T-helper 2 cell treated with Interferon-gamma antibody and Interleukin-4, amounts not matched to agents 5 μg/mL and 100 μg/mL, for 36 hours (primary cell): ENCODE measurements at regions not wholly inside any gene's neighbourhood (a gene's known extent, or its start where the extent isn't known, plus 50 kb on each side); places are given as distances from the start of the nearest gene placed in this dataset.

ENCODE experiments used
- DNase-seq: peaks from one replicate; pipeline ENCODE4 v3.0.0; 2021; ENCODE audit warnings: low spot score
- H3K27ac Mint-ChIP-seq: one replicate; pipeline ENCODE4 v1.8.0; 2021; ENCODE audit warnings: mild to moderate bottlenecking, mixed read lengths
- H3K27me3 Mint-ChIP-seq: one replicate; pipeline ENCODE4 v1.8.0; 2021; ENCODE audit warnings: low read depth, mixed read lengths
- H3K36me3 Mint-ChIP-seq: one replicate; pipeline ENCODE4 v1.8.0; 2021; ENCODE audit warnings: low read depth, mixed read lengths
- H3K4me1 Mint-ChIP-seq: one replicate; pipeline ENCODE4 v1.8.0; 2021; ENCODE audit warnings: low read depth, mixed read lengths
- H3K4me3 Mint-ChIP-seq: one replicate; pipeline ENCODE4 v1.8.0; 2022; ENCODE audit warnings: mild to moderate bottlenecking, moderate library complexity, mixed read lengths
- H3K9me3 Mint-ChIP-seq: one replicate; pipeline ENCODE4 v1.8.0; 2021; ENCODE audit warnings: mixed read lengths

DNA sequence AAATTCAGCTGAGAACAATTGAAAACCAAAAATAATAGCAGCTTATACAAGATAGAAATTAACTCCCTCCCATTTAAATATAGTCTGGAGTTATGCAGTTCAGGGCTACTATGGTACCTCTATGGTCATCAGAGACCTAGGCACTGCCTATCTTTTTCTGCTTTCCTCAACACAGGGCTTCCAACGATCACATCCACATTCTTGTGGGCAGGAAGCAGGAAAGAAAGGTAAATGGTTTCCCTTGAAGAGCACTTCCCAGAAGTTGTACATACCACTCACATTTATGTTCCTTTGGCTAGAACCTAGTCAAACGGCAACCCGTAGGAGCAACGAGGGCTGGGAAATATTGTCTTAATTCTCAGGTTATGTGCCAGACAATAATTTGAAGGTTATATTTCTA, 197.7 kb upstream of the PRICKLE2 start:
- no peak overlapping the region for H3K27ac Mint-ChIP-seq
- peaks cover 13% of the 10 kb centered on the region for H3K27me3 Mint-ChIP-seq
- H3K36me3 Mint-ChIP-seq: no peaks in the 10 kb centered on the region

DNA sequence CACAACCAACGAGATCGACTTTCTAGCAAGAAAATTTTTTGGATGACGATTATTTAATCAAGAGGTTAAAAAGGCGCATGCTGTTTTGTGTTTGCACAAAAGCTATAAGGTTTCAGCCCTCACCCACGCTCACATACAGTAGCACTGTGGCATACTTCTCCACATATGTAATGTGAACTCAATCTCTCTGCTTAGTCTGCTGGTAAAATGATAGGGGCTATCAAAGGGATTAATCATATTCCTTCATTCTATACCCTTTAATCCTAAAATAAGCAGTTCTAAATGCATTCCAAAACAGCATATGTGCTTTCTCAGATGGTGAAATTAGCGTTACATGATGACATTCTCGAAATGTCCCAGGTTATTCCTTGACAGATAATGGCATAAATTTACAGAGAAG, 196.9 kb upstream of the PRICKLE2 start:
- no peak overlapping the region for H3K27ac Mint-ChIP-seq
- H3K36me3 Mint-ChIP-seq: no peaks in the 10 kb centered on the region
- H3K4me3 Mint-ChIP-seq: no peak overlapping the region
- peaks cover 11% of the 10 kb centered on the region for H3K27me3 Mint-ChIP-seq
- no peaks in the 10 kb centered on the region for H3K9me3 Mint-ChIP-seq
- DNase-seq: no peak
- no peaks in the 10 kb centered on the region for H3K4me1 Mint-ChIP-seq

More for the DNA sequence above, 197.7 kb upstream of the PRICKLE2 start:
- DNase-seq: no peak
- Mint-ChIP-seq H3K4me1 (no peaks in the 10 kb centered on the region), H3K9me3 (no peaks in the 10 kb centered on the region), H3K4me3 (no peak overlapping the region)

- no peak for DNase-seq
- Mint-ChIP-seq H3K4me3 (no peak overlapping the region), H3K4me1 (no peaks in the 10 kb centered on the region), H3K27ac (no peak overlapping the region), H3K9me3 (no peaks in the 10 kb centered on the region), H3K27me3 (peaks cover 5% of the 10 kb centered on the region), H3K36me3 (no peaks in the 10 kb centered on the region)
Observed at GRCh38 chr3:64417816-64418215, 192.6 kb upstream of the PRICKLE2 start.

GRCh38 chr3:64414043-64414442, 188.8 kb upstream of the PRICKLE2 start:
- Mint-ChIP-seq H3K36me3 (no peaks in the 10 kb centered on the region), H3K4me3 (no peak overlapping the region), H3K27ac (no peak overlapping the region), H3K27me3 (peaks cover 3% of the 10 kb centered on the region), H3K9me3 (no peaks in the 10 kb centered on the region), H3K4me1 (no peaks in the 10 kb centered on the region)
- no peak for DNase-seq

- Mint-ChIP-seq H3K27me3 (peaks cover 3% of the 10 kb centered on the region), H3K36me3 (no peaks in the 10 kb centered on the region), H3K4me1 (no peaks in the 10 kb centered on the region), H3K27ac (no peak overlapping the region), H3K4me3 (no peak overlapping the region), H3K9me3 (no peaks in the 10 kb centered on the region)
- no peak for DNase-seq
Observed at GRCh38 chr3:64411101-64411500, 185.8 kb upstream of the PRICKLE2 start.

- no peak overlapping the region for H3K4me3 Mint-ChIP-seq
- H3K27ac Mint-ChIP-seq: no peak overlapping the region
- no peaks in the 10 kb centered on the region for H3K4me1 Mint-ChIP-seq
- H3K36me3 Mint-ChIP-seq: no peaks in the 10 kb centered on the region
- no peaks in the 10 kb centered on the region for H3K9me3 Mint-ChIP-seq
- no peak for DNase-seq
- peaks cover 2% of the 10 kb centered on the region for H3K27me3 Mint-ChIP-seq
Observed at GRCh38 chr3:64410226-64410625, 185.0 kb upstream of the PRICKLE2 start.

DNA sequence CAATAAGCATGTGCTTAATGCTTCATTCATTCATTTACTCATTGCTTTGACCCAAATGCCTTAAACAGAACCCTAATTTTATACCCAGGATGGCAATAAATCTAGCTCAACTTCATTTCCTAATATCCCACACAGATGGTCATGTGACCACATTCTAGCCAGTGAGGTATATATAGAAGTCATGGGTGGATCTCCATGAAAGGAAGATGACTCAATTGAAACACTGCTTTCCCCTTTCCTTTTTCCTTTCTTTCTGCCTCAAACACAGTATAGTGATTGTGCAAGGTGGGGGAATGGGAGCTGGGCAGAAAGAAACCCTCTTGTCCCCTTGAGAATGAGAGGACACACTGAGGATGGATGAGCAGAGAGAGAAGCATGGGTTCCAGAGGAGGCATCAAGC, 183.5 kb upstream of the PRICKLE2 start:
- Mint-ChIP-seq H3K27ac (no peak overlapping the region), H3K27me3 (peaks cover 2% of the 10 kb centered on the region), H3K4me3 (no peak overlapping the region), H3K9me3 (no peaks in the 10 kb centered on the region), H3K36me3 (no peaks in the 10 kb centered on the region), H3K4me1 (no peaks in the 10 kb centered on the region)
- DNase-seq: no peak

- H3K27ac Mint-ChIP-seq: no peak overlapping the region
- H3K27me3 Mint-ChIP-seq: peaks cover 2% of the 10 kb centered on the region
- no peak for DNase-seq
- no peak overlapping the region for H3K4me3 Mint-ChIP-seq
- H3K36me3 Mint-ChIP-seq: no peaks in the 10 kb centered on the region
- no peaks in the 10 kb centered on the region for H3K9me3 Mint-ChIP-seq
- H3K4me1 Mint-ChIP-seq: no peaks in the 10 kb centered on the region
Observed at GRCh38 chr3:64406271-64406670, 181.0 kb upstream of the PRICKLE2 start.

DNA sequence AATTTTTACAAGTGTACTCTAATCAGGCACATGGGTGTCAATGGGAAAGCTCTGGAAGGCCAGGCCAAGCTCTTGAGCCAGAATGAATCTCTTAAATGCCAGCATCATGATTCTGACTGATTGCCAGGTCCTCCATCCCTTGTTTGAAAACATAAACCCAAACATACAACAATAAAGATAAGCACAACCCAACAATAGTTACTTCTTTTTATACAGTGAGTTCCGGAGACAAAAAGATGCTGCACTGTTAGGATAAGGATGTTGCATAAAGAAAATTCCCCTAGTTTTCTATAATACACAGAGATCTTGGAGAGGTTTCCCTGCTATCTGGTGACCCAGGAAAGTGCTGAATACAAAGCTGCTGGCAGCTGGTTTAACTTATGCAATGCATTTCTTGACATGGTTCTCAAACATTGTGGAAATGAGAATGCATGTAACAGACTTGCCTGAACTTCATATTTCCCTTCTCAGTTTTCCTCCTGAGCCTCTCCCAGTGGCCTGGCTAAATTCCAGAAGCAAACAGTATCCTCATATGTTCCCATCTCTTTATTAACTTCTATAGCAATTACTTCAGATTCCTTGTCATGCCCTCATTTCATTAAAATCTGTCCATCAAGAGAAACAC, 180.1 kb upstream of the PRICKLE2 start:
- no peaks in the 10 kb centered on the region for H3K36me3 Mint-ChIP-seq
- H3K4me1 Mint-ChIP-seq: peaks cover 3% of the 10 kb centered on the region
- H3K9me3 Mint-ChIP-seq: no peaks in the 10 kb centered on the region
- H3K27ac Mint-ChIP-seq: no peak overlapping the region
- H3K4me3 Mint-ChIP-seq: no peak overlapping the region
- DNase-seq: no peak
- H3K27me3 Mint-ChIP-seq: peaks cover 2% of the 10 kb centered on the region

DNA sequence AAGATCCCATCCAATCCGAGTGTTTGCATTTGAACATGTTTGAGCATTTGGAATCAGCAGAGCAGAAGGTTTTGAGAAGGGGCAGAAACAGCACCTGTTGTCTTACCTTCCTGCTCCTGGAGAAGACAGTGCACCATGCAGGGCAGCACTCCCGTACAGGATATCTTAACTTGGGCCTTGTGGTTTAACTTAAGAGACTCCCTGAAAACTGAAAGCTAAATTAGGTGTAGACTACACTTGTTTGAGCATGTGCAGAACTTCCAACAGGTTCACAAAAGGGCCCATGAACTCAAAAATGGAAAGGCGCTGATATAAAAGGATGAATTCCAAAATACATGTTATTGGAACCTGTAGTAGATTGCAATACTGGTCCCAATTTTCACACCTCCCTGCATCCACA, 175.4 kb upstream of the PRICKLE2 start:
- Mint-ChIP-seq H3K36me3 (no peaks in the 10 kb centered on the region), H3K9me3 (no peaks in the 10 kb centered on the region), H3K4me3 (no peak overlapping the region), H3K4me1 (peaks cover 3% of the 10 kb centered on the region), H3K27ac (no peak overlapping the region), H3K27me3 (peaks cover 2% of the 10 kb centered on the region)
- no peak for DNase-seq

GRCh38 chr3:64399205-64399800, 174.0 kb upstream of the PRICKLE2 start:
- no peak for DNase-seq
- Mint-ChIP-seq H3K4me1 (peaks cover 3% of the 10 kb centered on the region), H3K27ac (no peak overlapping the region), H3K36me3 (no peaks in the 10 kb centered on the region), H3K9me3 (no peaks in the 10 kb centered on the region), H3K4me3 (no peak overlapping the region), H3K27me3 (peaks cover 2% of the 10 kb centered on the region)

DNA sequence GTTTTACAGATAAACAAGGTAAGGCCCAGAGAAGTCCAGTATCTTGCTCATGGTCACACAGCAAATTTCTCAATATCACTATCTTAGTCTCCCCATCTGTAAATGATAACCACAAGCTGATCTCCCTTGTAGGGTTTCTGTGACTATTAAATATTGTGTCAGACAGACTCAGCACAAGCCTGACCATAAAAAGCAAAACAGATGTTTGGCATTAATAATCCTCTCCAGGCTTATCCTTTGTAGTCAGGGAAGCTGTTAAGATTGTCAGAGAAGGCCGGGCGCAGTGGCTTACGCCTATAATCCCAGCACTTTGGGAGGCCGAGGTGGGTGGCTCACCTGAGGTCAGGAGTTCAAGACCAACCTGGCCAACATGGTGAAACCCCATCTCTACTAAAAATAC, 173.2 kb upstream of the PRICKLE2 start:
- Mint-ChIP-seq H3K27ac (no peak overlapping the region), H3K4me3 (no peak overlapping the region), H3K9me3 (no peaks in the 10 kb centered on the region), H3K27me3 (peaks cover 2% of the 10 kb centered on the region), H3K36me3 (no peaks in the 10 kb centered on the region), H3K4me1 (peaks cover 3% of the 10 kb centered on the region)
- no peak for DNase-seq

- no peak overlapping the region for H3K27ac Mint-ChIP-seq
- no peak overlapping the region for H3K4me3 Mint-ChIP-seq
- H3K4me1 Mint-ChIP-seq: peaks cover 3% of the 10 kb centered on the region
- no peaks in the 10 kb centered on the region for H3K9me3 Mint-ChIP-seq
- no peaks in the 10 kb centered on the region for H3K36me3 Mint-ChIP-seq
- no peak for DNase-seq
- peaks cover 2% of the 10 kb centered on the region for H3K27me3 Mint-ChIP-seq
Observed at GRCh38 chr3:64398006-64398405, 172.7 kb upstream of the PRICKLE2 start.

DNA sequence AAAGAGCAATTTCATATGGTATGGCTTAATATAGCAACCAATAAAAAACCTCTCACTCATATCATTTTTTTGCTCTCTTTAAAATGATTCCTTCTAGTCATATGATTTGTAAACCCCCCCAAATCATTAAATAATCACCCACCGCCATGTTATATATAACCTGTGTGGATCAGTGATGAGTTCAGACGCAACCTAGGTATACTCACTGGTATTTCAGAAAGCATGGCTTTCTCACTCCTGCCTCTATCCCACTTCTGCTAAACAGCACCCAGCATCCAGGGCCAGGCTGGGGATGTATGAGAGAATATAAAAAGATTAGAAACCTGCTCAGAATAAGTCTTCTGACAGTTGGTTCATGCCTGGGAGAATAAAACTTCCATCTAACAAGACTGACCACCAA, 172.3 kb upstream of the PRICKLE2 start:
- H3K36me3 Mint-ChIP-seq: no peaks in the 10 kb centered on the region
- H3K27ac Mint-ChIP-seq: no peak overlapping the region
- no peak overlapping the region for H3K4me3 Mint-ChIP-seq
- H3K27me3 Mint-ChIP-seq: peaks cover 2% of the 10 kb centered on the region
- no peak for DNase-seq
- peaks cover 3% of the 10 kb centered on the region for H3K4me1 Mint-ChIP-seq
- no peaks in the 10 kb centered on the region for H3K9me3 Mint-ChIP-seq

GRCh38 chr3:64395490-64395889, 170.2 kb upstream of the PRICKLE2 start:
- Mint-ChIP-seq H3K4me1 (peaks cover under 1% of the 10 kb centered on the region), H3K27ac (no peak overlapping the region), H3K9me3 (no peaks in the 10 kb centered on the region), H3K36me3 (no peaks in the 10 kb centered on the region), H3K27me3 (peaks cover 2% of the 10 kb centered on the region), H3K4me3 (no peak overlapping the region)
- no peak for DNase-seq
